H1 (cell line): ENCODE measurements at regions not wholly inside any gene's neighbourhood (a gene's known extent, or its start where the extent isn't known, plus 50 kb on each side); places are given as distances from the start of the nearest gene placed in this dataset.

Source experiments
- CREB1 ChIP-seq: IDR thresholded peaks from 2 replicates; pipeline ENCODE4 v1.6.1; 2012; ENCODE audit warnings: inconsistent platforms
- GTF2F1 ChIP-seq: IDR thresholded peaks from 2 replicates; pipeline ENCODE4 v1.6.1; 2012; ENCODE audit warnings: low read depth, low read length, improper control_type of control experiment, borderline replicate concordance
- HDAC2 ChIP-seq, 2 experiments: fragments of 300-600 bp in 1 of 2; sonication (generic) in 1 of 2; IDR thresholded peaks; 2 replicates each; pipeline ENCODE4 v1.6.1; 2011 to 2012; ENCODE audit warnings: low read depth in 2 of 2, low read length in 2 of 2, mild to moderate bottlenecking in 2 of 2, moderate library complexity in 2 of 2, borderline replicate concordance in 1 of 2, inconsistent platforms in 1 of 2
- POLR2A ChIP-seq, 2 experiments: IDR thresholded peaks; 1 replicate in 1 of 2; 2 replicates in 1 of 2; pipeline ENCODE4 v1.6.1; 2011; ENCODE audit warnings: low read depth in 2 of 2, low read length in 2 of 2, mild to moderate bottlenecking in 2 of 2; ENCODE audit errors: control extremely low read depth in 1 of 2
- RXRA ChIP-seq: IDR thresholded peaks from 2 replicates; pipeline ENCODE4 v1.6.1; 2011; ENCODE audit warnings: low read depth, mild to moderate bottlenecking, low read length, moderate library complexity; ENCODE audit not compliant: insufficient read depth
- TCF12 ChIP-seq: IDR thresholded peaks from 2 replicates; pipeline ENCODE4 v1.6.1; 2011; ENCODE audit warnings: low read depth, mild to moderate bottlenecking, low read length

GRCh38 chr7:378551-379455 is 88.8 kb downstream of the FOXL3 start (continued):
- no peak for TF ChIP-seq HDAC2 (IDR thresholded peaks at IDR 0.05; ENCODE audit: borderline replicate concordance in 1 of 2, low read depth in 2 of 2, low read length in 2 of 2)
- TF ChIP-seq RXRA = no peak
- TF ChIP-seq CREB1 = no peak
- no peak for TF ChIP-seq GTF2F1
- no peak for TF ChIP-seq TCF12
- TF ChIP-seq POLR2A (IDR thresholded peaks at IDR 0.05; ENCODE audit: control extremely low read depth in 1 of 2, low read depth in 2 of 2, low read length in 2 of 2) = no peak
